HL-60 (cell line): ENCODE measurements at regions not wholly inside any gene's neighbourhood (a gene's known extent, or its start where the extent isn't known, plus 50 kb on each side); places are given as distances from the start of the nearest gene placed in this dataset.
A peak's percentile ranks its signal among the peaks of the same experiment; 100 is the strongest.

Experiments used
- DNase-seq, 2 experiments: peaks; one replicate each; pipeline ENCODE4 v3.0.0-alpha.2; 2010 to 2020; ENCODE audit warnings: low read depth in 1 of 2, low spot score in 1 of 2
- H3K27ac ChIP-seq: fragments of 250-450 bp; sonication (Bioruptor Pico); replicated peaks from 2 replicates; pipeline ENCODE4 v1.5.1; 2020; ENCODE audit warnings: mild to moderate bottlenecking, moderate library complexity
- H3K27me3 ChIP-seq: fragments of 250-450 bp; sonication (Bioruptor Pico); 2 replicates; pipeline ENCODE4 v1.5.1; 2021; ENCODE audit warnings: mild to moderate bottlenecking, moderate library complexity; ENCODE audit not compliant: insufficient read depth, poor library complexity, severe bottlenecking
- H3K4me3 ChIP-seq: replicated peaks from 2 replicates; pipeline ENCODE4 v1.5.1; 2011; ENCODE audit warnings: mild to moderate bottlenecking, control low read depth, low read length; ENCODE audit not compliant: insufficient read depth
- CTCF ChIP-seq: IDR thresholded peaks from one replicate; pipeline ENCODE4 v1.5.1; 2011; ENCODE audit warnings: low read length, control low read depth, inconsistent platforms; ENCODE audit not compliant: insufficient read depth
- GABPA ChIP-seq: IDR thresholded peaks from 2 replicates; pipeline ENCODE4 v1.6.1; 2012; ENCODE audit warnings: low read depth
- POLR2AphosphoS5 ChIP-seq: IDR thresholded peaks from 2 replicates; pipeline ENCODE4 v1.6.1; 2012; ENCODE audit warnings: low read depth
- REST ChIP-seq: IDR thresholded peaks from 2 replicates; pipeline ENCODE4 v1.6.1; 2012; ENCODE audit warnings: low read depth; ENCODE audit not compliant: insufficient replicate concordance
- SPI1 ChIP-seq: IDR thresholded peaks from 2 replicates; pipeline ENCODE4 v1.6.1; 2012; ENCODE audit warnings: low read depth, mild to moderate bottlenecking, borderline replicate concordance

GRCh38 chr6:41438746-41439145 lies 103.3 kb downstream of the NCR2 start:
- peaks cover 5% of the 10 kb centered on the region for H3K27me3 ChIP-seq
- no peak overlapping the region for H3K27ac ChIP-seq
- no peak overlapping the region for H3K4me3 ChIP-seq
- TF ChIP-seq SPI1 (no peak), GABPA (no peak), POLR2AphosphoS5 (no peak), CTCF (no peak), REST (no peak)
- no peak for DNase-seq

GRCh38 chr6:41439524-41440418 lies 104.4 kb downstream of the NCR2 start:
- TF ChIP-seq REST (no peak), GABPA (no peak), CTCF (no peak), SPI1 (no peak), POLR2AphosphoS5 (no peak)
- peak in 1 of 2 experiments; percentile 67 for DNase-seq
- no peak overlapping the region for H3K4me3 ChIP-seq
- peak overlapping the region; percentile 42 for H3K27ac ChIP-seq
- H3K27me3 ChIP-seq: peaks cover 5% of the 10 kb centered on the region

- Histone ChIP-seq H3K27me3 (peaks cover 5% of the 10 kb centered on the region), H3K27ac (no peak overlapping the region), H3K4me3 (no peak overlapping the region)
- TF ChIP-seq POLR2AphosphoS5 (no peak), CTCF (no peak), REST (no peak), GABPA (no peak), SPI1 (no peak)
- no peak for DNase-seq
Observed at GRCh38 chr6:41440958-41441357, 105.2 kb upstream of the FOXP4 start.
